HL-60 (cell line): ENCODE measurements at regions not wholly inside any gene's neighbourhood (a gene's known extent, or its start where the extent isn't known, plus 50 kb on each side); places are given as distances from the start of the nearest gene placed in this dataset.

Experiments
- DNase-seq, 2 experiments: peaks; one replicate each; pipeline ENCODE4 v3.0.0-alpha.2; 2010 to 2020; ENCODE audit warnings: low read depth in 1 of 2, low spot score in 1 of 2
- H3K27ac ChIP-seq: fragments of 250-450 bp; sonication (Bioruptor Pico); replicated peaks from 2 replicates; pipeline ENCODE4 v1.5.1; 2020; ENCODE audit warnings: mild to moderate bottlenecking, moderate library complexity
- H3K27me3 ChIP-seq: fragments of 250-450 bp; sonication (Bioruptor Pico); 2 replicates; pipeline ENCODE4 v1.5.1; 2021; ENCODE audit warnings: mild to moderate bottlenecking, moderate library complexity; ENCODE audit not compliant: insufficient read depth, poor library complexity, severe bottlenecking
- H3K4me3 ChIP-seq: replicated peaks from 2 replicates; pipeline ENCODE4 v1.5.1; 2011; ENCODE audit warnings: mild to moderate bottlenecking, control low read depth, low read length; ENCODE audit not compliant: insufficient read depth
- GABPA ChIP-seq: IDR thresholded peaks from 2 replicates; pipeline ENCODE4 v1.6.1; 2012; ENCODE audit warnings: low read depth
- POLR2AphosphoS5 ChIP-seq: IDR thresholded peaks from 2 replicates; pipeline ENCODE4 v1.6.1; 2012; ENCODE audit warnings: low read depth
- REST ChIP-seq: IDR thresholded peaks from 2 replicates; pipeline ENCODE4 v1.6.1; 2012; ENCODE audit warnings: low read depth; ENCODE audit not compliant: insufficient replicate concordance
- SPI1 ChIP-seq: IDR thresholded peaks from 2 replicates; pipeline ENCODE4 v1.6.1; 2012; ENCODE audit warnings: low read depth, mild to moderate bottlenecking, borderline replicate concordance
- TF ChIP-seq, protein P1 (sequence below): IDR thresholded peaks from one replicate; pipeline ENCODE4 v1.5.1; 2011; ENCODE audit warnings: low read length, control low read depth, inconsistent platforms; ENCODE audit not compliant: insufficient read depth

- Histone ChIP-seq H3K27me3 (no peaks in the 10 kb centered on the region), H3K27ac (no peak overlapping the region), H3K4me3 (no peak overlapping the region)
- no peak for DNase-seq
- no peak for TF ChIP-seq GABPA
- TF ChIP-seq POLR2AphosphoS5, result no peak
- no peak for TF ChIP-seq SPI1
- TF ChIP-seq, protein P1, sequence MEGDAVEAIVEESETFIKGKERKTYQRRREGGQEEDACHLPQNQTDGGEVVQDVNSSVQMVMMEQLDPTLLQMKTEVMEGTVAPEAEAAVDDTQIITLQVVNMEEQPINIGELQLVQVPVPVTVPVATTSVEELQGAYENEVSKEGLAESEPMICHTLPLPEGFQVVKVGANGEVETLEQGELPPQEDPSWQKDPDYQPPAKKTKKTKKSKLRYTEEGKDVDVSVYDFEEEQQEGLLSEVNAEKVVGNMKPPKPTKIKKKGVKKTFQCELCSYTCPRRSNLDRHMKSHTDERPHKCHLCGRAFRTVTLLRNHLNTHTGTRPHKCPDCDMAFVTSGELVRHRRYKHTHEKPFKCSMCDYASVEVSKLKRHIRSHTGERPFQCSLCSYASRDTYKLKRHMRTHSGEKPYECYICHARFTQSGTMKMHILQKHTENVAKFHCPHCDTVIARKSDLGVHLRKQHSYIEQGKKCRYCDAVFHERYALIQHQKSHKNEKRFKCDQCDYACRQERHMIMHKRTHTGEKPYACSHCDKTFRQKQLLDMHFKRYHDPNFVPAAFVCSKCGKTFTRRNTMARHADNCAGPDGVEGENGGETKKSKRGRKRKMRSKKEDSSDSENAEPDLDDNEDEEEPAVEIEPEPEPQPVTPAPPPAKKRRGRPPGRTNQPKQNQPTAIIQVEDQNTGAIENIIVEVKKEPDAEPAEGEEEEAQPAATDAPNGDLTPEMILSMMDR, result no peak
- no peak for TF ChIP-seq REST
Observed at GRCh38 chr10:111482621-111483216, 405.9 kb downstream of the ADRA2A start.

- no peak for DNase-seq
- Histone ChIP-seq H3K4me3 (no peak overlapping the region), H3K27me3 (no peaks in the 10 kb centered on the region), H3K27ac (no peak overlapping the region)
- TF ChIP-seq SPI1, result no peak
- TF ChIP-seq, protein P1, result no peak
- no peak for TF ChIP-seq GABPA
- TF ChIP-seq POLR2AphosphoS5, result no peak
- TF ChIP-seq REST, result no peak
Observed at GRCh38 chr10:111485767-111486166, 408.9 kb downstream of the ADRA2A start.

DNA sequence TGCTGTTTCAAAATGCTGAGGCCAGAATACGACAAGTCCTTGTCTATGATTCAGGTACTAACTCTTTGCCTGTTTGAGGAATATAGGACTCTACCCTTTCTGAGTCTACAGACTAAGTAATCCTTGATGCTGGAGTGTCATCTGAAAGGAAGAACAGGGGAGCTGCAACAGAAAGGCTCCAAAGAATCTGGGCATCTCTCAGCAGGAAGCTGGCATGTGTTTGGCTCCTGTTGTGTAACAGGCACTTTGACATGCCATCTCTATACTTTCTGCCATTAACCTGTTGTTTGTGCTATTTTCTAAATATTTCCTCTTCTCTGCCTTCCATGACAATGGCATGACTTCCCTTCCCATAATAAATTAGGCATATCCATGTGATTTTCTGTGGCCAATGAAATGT, 409.5 kb downstream of the ADRA2A start:
- H3K27ac ChIP-seq, result no peak overlapping the region
- no peak overlapping the region for H3K4me3 ChIP-seq
- no peak for TF ChIP-seq GABPA
- no peak for TF ChIP-seq SPI1
- TF ChIP-seq, protein P1, result no peak
- TF ChIP-seq POLR2AphosphoS5, result no peak
- no peak for TF ChIP-seq REST
- no peaks in the 10 kb centered on the region for H3K27me3 ChIP-seq
- DNase-seq, result no peak
